Neural progenitor cell (in vitro differentiated cells): ENCODE measurements at regions not wholly inside any gene's neighbourhood (a gene's known extent, or its start where the extent isn't known, plus 50 kb on each side); places are given as distances from the start of the nearest gene placed in this dataset.

ENCODE experiments used
- CTCF ChIP-seq: fragments of 200-600 bp; sonication (generic); IDR thresholded peaks from 2 replicates; pipeline ENCODE4 v1.5.1; 2017; ENCODE audit warnings: antibody characterized with exemption, mild to moderate bottlenecking
- EZH2 ChIP-seq: fragments of 200-600 bp; sonication (generic); IDR thresholded peaks from 2 replicates; pipeline ENCODE4 v1.6.1; 2017; ENCODE audit warnings: antibody characterized with exemption, mild to moderate bottlenecking, moderate library complexity

- no peak for TF ChIP-seq CTCF
- no peak for TF ChIP-seq EZH2
Observed at GRCh38 chr1:4586611-4587160, 67.7 kb upstream of the AJAP1 start.
